ENCODE measurements at regions not wholly inside any gene's neighbourhood (a gene's known extent, or its start where the extent isn't known, plus 50 kb on each side); places are given as distances from the start of the nearest gene placed in this dataset.
"Not testable (repeated sequence)": the region's sequence is repeated elsewhere in the genome, so short reads cannot be mapped to it uniquely, and the experiment has no call there.

- Histone ChIP-seq H3K27ac (no peak overlapping the region), H3K27me3 (no peaks in the 10 kb centered on the region), H3K9me3 (no peaks in the 10 kb centered on the region), H4K20me1 (no peaks in the 10 kb centered on the region), H3K9ac (no peak overlapping the region), H3K36me3 (no peaks in the 10 kb centered on the region), H3K4me1 (no peaks in the 10 kb centered on the region), H3K4me3 (no peak overlapping the region), H3K4me2 (no peak overlapping the region)
- no peak for TF ChIP-seq Cebpa-rat (IDR thresholded peaks at IDR 0.05)
Observed at GRCh38 chr11:98230678-98231077, 790.1 kb upstream of the CNTN5 start.

- Histone ChIP-seq H3K9ac (no peak overlapping the region), H3K27ac (no peak overlapping the region), H3K4me3 (no peak overlapping the region), H4K20me1 (no peaks in the 10 kb centered on the region), H3K27me3 (no peaks in the 10 kb centered on the region), H3K36me3 (no peaks in the 10 kb centered on the region), H3K9me3 (no peaks in the 10 kb centered on the region), H3K4me1 (no peaks in the 10 kb centered on the region), H3K4me2 (no peak overlapping the region)
- no peak for TF ChIP-seq Cebpa-rat (IDR thresholded peaks at IDR 0.05)
Observed at GRCh38 chr11:98234698-98235097, 786.1 kb upstream of the CNTN5 start.

GRCh38 chr11:98243897-98244296 is 776.9 kb upstream of the CNTN5 start:
- no peak overlapping the region for H3K4me3 ChIP-seq
- no peak for TF ChIP-seq Cebpa-rat (IDR thresholded peaks at IDR 0.05)
- H3K9me3 ChIP-seq: peaks cover 8% of the 10 kb centered on the region; the same call in 1 of the 2 replicates

GRCh38 chr11:98260983-98261382 is 759.8 kb upstream of the CNTN5 start:
- Histone ChIP-seq H3K4me3 (no peak overlapping the region), H4K20me1 (no peaks in the 10 kb centered on the region), H3K27ac (no peak overlapping the region), H3K4me2 (no peak overlapping the region), H3K9me3 (no peaks in the 10 kb centered on the region), H3K36me3 (no peaks in the 10 kb centered on the region), H3K9ac (no peak overlapping the region), H3K27me3 (no peaks in the 10 kb centered on the region), H3K4me1 (no peaks in the 10 kb centered on the region)
- TF ChIP-seq Cebpa-rat (IDR thresholded peaks at IDR 0.05): no peak

More at GRCh38 chr11:98243897-98244296, 776.9 kb upstream of the CNTN5 start:
- H3K27me3 ChIP-seq: no peaks in the 10 kb centered on the region
- no peaks in the 10 kb centered on the region for H3K36me3 ChIP-seq
- no peak overlapping the region for H3K27ac ChIP-seq
- no peak overlapping the region for H3K9ac ChIP-seq
- no peaks in the 10 kb centered on the region for H3K4me1 ChIP-seq
- H4K20me1 ChIP-seq: no peaks in the 10 kb centered on the region
- no peak overlapping the region for H3K4me2 ChIP-seq

- no peak for TF ChIP-seq Cebpa-rat (IDR thresholded peaks at IDR 0.05)
- no peak overlapping the region for H3K9ac ChIP-seq
- no peaks in the 10 kb centered on the region for H3K9me3 ChIP-seq
- no peak overlapping the region for H3K4me2 ChIP-seq
- H3K27ac ChIP-seq: no peak overlapping the region
- no peaks in the 10 kb centered on the region for H3K4me1 ChIP-seq
- H3K36me3 ChIP-seq: no peaks in the 10 kb centered on the region
- H3K4me3 ChIP-seq: no peak overlapping the region
- H3K27me3 ChIP-seq: no peaks in the 10 kb centered on the region
- H4K20me1 ChIP-seq: no peaks in the 10 kb centered on the region
Observed at GRCh38 chr11:98277251-98277912, 743.4 kb upstream of the CNTN5 start.

GRCh38 chr11:98289617-98290263 is 731.0 kb upstream of the CNTN5 start:
- no peak for TF ChIP-seq Cebpa-rat (IDR thresholded peaks at IDR 0.05)
- Histone ChIP-seq H3K27me3 (no peaks in the 10 kb centered on the region), H3K4me3 (no peak overlapping the region), H3K4me2 (no peak overlapping the region), H3K9me3 (no peaks in the 10 kb centered on the region), H3K9ac (no peak overlapping the region), H3K27ac (no peak overlapping the region), H3K4me1 (no peaks in the 10 kb centered on the region), H4K20me1 (no peaks in the 10 kb centered on the region), H3K36me3 (no peaks in the 10 kb centered on the region)

- no peaks in the 10 kb centered on the region for H3K27me3 ChIP-seq
- H3K4me2 ChIP-seq: no peak overlapping the region
- no peak overlapping the region for H3K9ac ChIP-seq
- H4K20me1 ChIP-seq: no peaks in the 10 kb centered on the region
- H3K36me3 ChIP-seq: no peaks in the 10 kb centered on the region
- H3K4me3 ChIP-seq: no peak overlapping the region
- no peaks in the 10 kb centered on the region for H3K4me1 ChIP-seq
- no peaks in the 10 kb centered on the region for H3K9me3 ChIP-seq
- H3K27ac ChIP-seq: no peak overlapping the region
- TF ChIP-seq Cebpa-rat (IDR thresholded peaks at IDR 0.05): no peak
Observed at GRCh38 chr11:98296091-98296880, 724.5 kb upstream of the CNTN5 start.

GRCh38 chr11:98300719-98301118 is 720.0 kb upstream of the CNTN5 start:
- H3K4me3 ChIP-seq: no peak overlapping the region
- H3K4me2 ChIP-seq: no peak overlapping the region
- no peaks in the 10 kb centered on the region for H3K27me3 ChIP-seq
- H3K9ac ChIP-seq: no peak overlapping the region
- H4K20me1 ChIP-seq: no peaks in the 10 kb centered on the region
- no peak for TF ChIP-seq Cebpa-rat (IDR thresholded peaks at IDR 0.05)
- no peak overlapping the region for H3K27ac ChIP-seq
- H3K9me3 ChIP-seq: no peaks in the 10 kb centered on the region
- H3K4me1 ChIP-seq: no peaks in the 10 kb centered on the region
- H3K36me3 ChIP-seq: no peaks in the 10 kb centered on the region

- H3K4me1 ChIP-seq: no peaks in the 10 kb centered on the region
- no peaks in the 10 kb centered on the region for H3K36me3 ChIP-seq
- no peak overlapping the region for H3K4me3 ChIP-seq
- H4K20me1 ChIP-seq: no peaks in the 10 kb centered on the region
- H3K4me2 ChIP-seq: no peak overlapping the region
- H3K9me3 ChIP-seq: no peaks in the 10 kb centered on the region
- H3K27me3 ChIP-seq: no peaks in the 10 kb centered on the region
- TF ChIP-seq Cebpa-rat (IDR thresholded peaks at IDR 0.05): no peak
- no peak overlapping the region for H3K9ac ChIP-seq
- no peak overlapping the region for H3K27ac ChIP-seq
Observed at GRCh38 chr11:98307827-98308491, 712.8 kb upstream of the CNTN5 start.

GRCh38 chr11:98330306-98330705 is 690.4 kb upstream of the CNTN5 start:
- H3K4me3 ChIP-seq, H3K9me3 ChIP-seq, H3K4me2 ChIP-seq, H3K9ac ChIP-seq, H3K36me3 ChIP-seq, H4K20me1 ChIP-seq, H3K27me3 ChIP-seq, H3K4me1 ChIP-seq, H3K27ac ChIP-seq: not testable (repeated sequence)

Measured in BLaER1 (cell line).